Naive thymus-derived CD8-positive, alpha-beta T cell (primary cell): ENCODE measurements at regions not wholly inside any gene's neighbourhood (a gene's known extent, or its start where the extent isn't known, plus 50 kb on each side); places are given as distances from the start of the nearest gene placed in this dataset.
A peak's percentile ranks its signal among the peaks of the same experiment; 100 is the strongest.

Source experiments
- ATAC-seq, 2 donors: fragments of 150-1000 bp; cut with Tn5 transposase in 1 of 2; sonication (Bioruptor Pico), chemical (Tn5 transposase) in 1 of 2; 1 replicate in 1 of 2; 2 replicates in 1 of 2; pipeline ENCODE4 v1.10.0; 2021; ENCODE audit warnings: mild to moderate bottlenecking in 2 of 2, moderate library complexity in 2 of 2
- POLR2A ChIA-PET: fragments of 350-600 bp; sonication (Branson Sonifier 250); formaldehyde crosslinking; loops from one replicate; lab custom pipeline; 2021; ENCODE audit warnings: antibody characterized with exemption; lab: Charles Lee
- DNase-seq, 10 donors: peaks; one replicate each; pipeline versions ENCODE4 v3.0.0 to v3.0.0-alpha.2; 2020 to 2022
- H3K27ac Mint-ChIP-seq, 10 donors: one replicate each; pipeline ENCODE4 v1.8.0; 2020 to 2022; ENCODE audit warnings: mild to moderate bottlenecking in 10 of 10, mixed read lengths in 10 of 10, moderate library complexity in 4 of 10, inconsistent platforms in 1 of 10
- H3K27me3 Mint-ChIP-seq, 5 donors: one replicate each; pipeline ENCODE4 v1.8.0; 2021 to 2022; ENCODE audit warnings: mixed read lengths in 5 of 5
- H3K36me3 Mint-ChIP-seq, 3 donors: one replicate each; pipeline ENCODE4 v1.8.0; 2020 to 2022; ENCODE audit warnings: mixed read lengths in 3 of 3, mild to moderate bottlenecking in 2 of 3, inconsistent platforms in 1 of 3
- H3K4me1 Mint-ChIP-seq, 4 donors: one replicate each; pipeline ENCODE4 v1.8.0; 2021 to 2022; ENCODE audit warnings: mixed read lengths in 4 of 4
- H3K4me3 Mint-ChIP-seq, 10 donors: one replicate each; pipeline ENCODE4 v1.8.0; 2020 to 2022; ENCODE audit warnings: mild to moderate bottlenecking in 10 of 10, mixed read lengths in 10 of 10, moderate library complexity in 6 of 10, inconsistent platforms in 1 of 10
- H3K9me3 Mint-ChIP-seq, 9 donors: one replicate each; pipeline ENCODE4 v1.8.0; 2020 to 2022; ENCODE audit warnings: mixed read lengths in 9 of 9, mild to moderate bottlenecking in 3 of 9, inconsistent platforms in 1 of 9, moderate library complexity in 1 of 9

- no peak for ATAC-seq
- H3K9me3 Mint-ChIP-seq, result peaks cover 5 to 23% (median 12%) of the 10 kb centered on the region in 9 donors
- H3K4me3 Mint-ChIP-seq, result no peak overlapping the region
- no peak overlapping the region for H3K27ac Mint-ChIP-seq
- no peak for DNase-seq
- POLR2A ChIA-PET, result no interaction called here
- peaks cover 44 to 90% (median 65%) of the 10 kb centered on the region in 5 donors for H3K27me3 Mint-ChIP-seq
- H3K36me3 Mint-ChIP-seq, result peaks cover 0 to 11% (median 0%) of the 10 kb centered on the region in 3 donors
- no peaks in the 10 kb centered on the region for H3K4me1 Mint-ChIP-seq
These were observed 136.8 kb upstream of the OTOS start for GRCh38 chr2:240277073-240277806.

GRCh38 chr2:240277807-240278522 lies 137.5 kb upstream of the OTOS start:
- ATAC-seq, result no peak
- Mint-ChIP-seq H3K4me3 (no peak overlapping the region), H3K27me3 (peaks cover 43 to 84% (median 65%) of the 10 kb centered on the region in 5 donors), H3K27ac (no peak overlapping the region), H3K9me3 (peaks cover under 1 to 16% (median 9%) of the 10 kb centered on the region in 9 donors), H3K4me1 (no peaks in the 10 kb centered on the region), H3K36me3 (peaks cover 0 to 3% (median 0%) of the 10 kb centered on the region in 3 donors)
- POLR2A ChIA-PET, result no interaction called here
- DNase-seq, result no peak

- Mint-ChIP-seq H3K4me3 (no peak overlapping the region), H3K4me1 (no peaks in the 10 kb centered on the region), H3K27ac (no peak overlapping the region), H3K9me3 (peaks cover 0 to 15% (median 8%) of the 10 kb centered on the region in 9 donors), H3K36me3 (no peaks in the 10 kb centered on the region), H3K27me3 (peaks cover 44 to 84% (median 61%) of the 10 kb centered on the region in 5 donors)
- DNase-seq, result no peak
- POLR2A ChIA-PET, result no interaction called here
- no peak for ATAC-seq
These were observed 138.2 kb upstream of the OTOS start for GRCh38 chr2:240278661-240279060.

DNA sequence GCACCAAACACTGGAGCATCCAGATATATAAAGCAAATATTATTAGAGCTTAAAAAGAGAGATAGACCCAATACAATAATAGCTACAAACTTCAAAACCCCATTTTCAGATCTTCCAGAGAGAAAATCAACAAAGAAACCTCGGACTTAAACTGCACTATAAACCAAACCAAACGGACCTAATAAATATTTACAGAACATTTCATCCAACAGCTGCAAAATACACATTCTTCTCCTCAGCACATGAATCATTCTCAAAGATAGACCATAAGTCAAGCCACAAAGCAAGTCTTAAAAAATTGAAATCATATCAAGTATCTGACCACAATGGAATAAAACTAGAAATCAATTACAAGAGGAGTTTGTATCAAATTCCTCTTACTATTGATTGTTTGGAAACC lies 140.2 kb upstream of the OTOS start:
- ATAC-seq, result no peak
- no peak overlapping the region for H3K4me3 Mint-ChIP-seq
- peaks cover 31 to 69% (median 44%) of the 10 kb centered on the region in 5 donors for H3K27me3 Mint-ChIP-seq
- no peak for DNase-seq
- no peaks in the 10 kb centered on the region for H3K36me3 Mint-ChIP-seq
- no peaks in the 10 kb centered on the region for H3K4me1 Mint-ChIP-seq
- H3K27ac Mint-ChIP-seq, result no peak overlapping the region
- H3K9me3 Mint-ChIP-seq, result peaks cover 0 to 16% (median 8%) of the 10 kb centered on the region in 9 donors
- POLR2A ChIA-PET, result no interaction called here

DNA sequence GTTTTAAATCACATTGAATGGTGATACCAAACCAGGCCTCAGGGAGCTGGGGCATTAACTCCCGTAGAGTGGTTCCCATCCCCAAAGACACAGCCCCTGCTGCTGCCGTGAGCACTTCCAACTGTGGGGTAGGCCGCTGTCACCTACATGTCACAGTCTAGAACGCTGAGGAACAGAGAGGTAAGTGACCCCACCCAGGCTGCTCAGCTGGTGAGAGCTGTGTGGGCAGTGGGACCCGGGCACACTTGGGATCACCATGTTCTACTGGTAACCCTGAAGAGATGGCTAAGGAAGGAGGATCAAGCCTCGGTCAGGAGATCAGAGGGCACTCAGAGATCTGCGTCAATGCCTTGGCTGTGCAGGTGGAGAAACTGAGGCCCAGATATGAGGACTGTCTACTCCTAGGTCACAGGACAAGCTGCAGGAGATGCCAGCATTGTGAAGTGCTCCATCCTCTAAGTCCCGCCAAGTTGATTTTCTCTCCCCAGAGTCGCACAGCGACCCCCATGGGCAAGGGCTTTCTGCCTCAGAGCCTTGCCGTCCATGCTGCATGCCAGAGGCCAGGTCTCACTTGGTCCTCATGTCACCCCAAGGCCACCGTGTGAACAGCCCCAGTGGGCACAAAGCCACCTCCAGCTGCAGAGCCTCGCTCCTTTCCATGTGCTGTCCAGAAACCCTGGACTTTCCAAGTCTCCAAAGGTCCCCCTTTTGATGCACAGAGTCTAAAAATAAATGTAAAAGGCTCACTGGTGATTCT lies 144.2 kb upstream of the OTOS start:
- POLR2A ChIA-PET, result no interaction called here
- Mint-ChIP-seq H3K4me3 (no peak overlapping the region), H3K4me1 (no peaks in the 10 kb centered on the region), H3K27me3 (peaks cover 13 to 36% (median 15%) of the 10 kb centered on the region in 5 donors), H3K27ac (no peak overlapping the region), H3K9me3 (peaks cover 0 to 16% (median 7%) of the 10 kb centered on the region in 9 donors), H3K36me3 (no peaks in the 10 kb centered on the region)
- DNase-seq, result no peak
- ATAC-seq, result no peak

DNA sequence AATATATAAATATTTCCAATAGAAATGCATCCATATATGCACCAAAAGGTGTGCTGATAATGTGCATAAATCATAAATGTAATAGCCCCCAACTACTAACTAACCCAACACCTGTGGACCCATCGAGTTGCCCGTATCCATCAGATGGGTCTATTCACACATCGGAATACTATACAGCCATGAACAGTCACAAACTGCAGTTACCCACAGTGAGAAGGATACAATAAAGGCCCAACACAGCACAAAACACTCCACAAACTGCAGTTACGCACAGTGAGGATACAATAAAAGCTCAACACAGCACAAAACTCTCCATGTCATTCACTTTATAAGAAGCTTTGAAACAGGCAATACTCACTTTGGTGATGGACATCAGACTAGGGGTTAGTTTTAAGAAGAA lies 145.3 kb upstream of the OTOS start:
- H3K27ac Mint-ChIP-seq, result no peak overlapping the region
- H3K36me3 Mint-ChIP-seq, result no peaks in the 10 kb centered on the region
- H3K27me3 Mint-ChIP-seq, result peaks cover 8 to 26% (median 9%) of the 10 kb centered on the region in 5 donors
- H3K4me3 Mint-ChIP-seq, result no peak overlapping the region
- no peak for DNase-seq
- POLR2A ChIA-PET, result no interaction called here
- ATAC-seq, result no peak
- H3K9me3 Mint-ChIP-seq, result peaks cover 0 to 15% (median 7%) of the 10 kb centered on the region in 9 donors
- no peaks in the 10 kb centered on the region for H3K4me1 Mint-ChIP-seq

DNA sequence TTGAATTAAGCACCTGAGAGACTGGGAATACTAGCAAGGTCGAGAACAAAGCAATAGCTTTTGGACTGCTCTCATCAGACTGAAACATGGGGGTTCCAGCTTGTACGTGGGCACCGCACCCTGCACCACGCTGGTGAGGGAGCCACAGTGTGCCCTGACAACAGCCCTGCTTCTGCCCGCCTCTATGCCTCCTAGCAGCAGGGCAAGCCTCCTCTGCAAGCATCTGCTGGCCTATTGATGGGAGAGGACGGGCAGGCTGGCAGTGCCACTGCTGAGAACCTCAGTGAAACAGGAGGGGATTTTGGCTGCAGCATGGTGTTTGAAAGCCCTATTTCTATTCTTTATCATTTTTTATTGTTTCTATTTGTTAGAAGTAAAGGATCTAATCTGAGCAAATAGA lies 146.1 kb upstream of the OTOS start:
- H3K27ac Mint-ChIP-seq, result peak overlapping the region in 1 of 10 donors; percentile 70
- ATAC-seq, result no peak
- no peaks in the 10 kb centered on the region for H3K36me3 Mint-ChIP-seq
- no peaks in the 10 kb centered on the region for H3K4me1 Mint-ChIP-seq
- POLR2A ChIA-PET, result no interaction called here
- DNase-seq, result no peak
- H3K4me3 Mint-ChIP-seq, result no peak overlapping the region
- H3K9me3 Mint-ChIP-seq, result peaks cover 0 to 10% (median 4%) of the 10 kb centered on the region in 9 donors
- H3K27me3 Mint-ChIP-seq, result peaks cover 3 to 17% (median 5%) of the 10 kb centered on the region in 5 donors

DNA sequence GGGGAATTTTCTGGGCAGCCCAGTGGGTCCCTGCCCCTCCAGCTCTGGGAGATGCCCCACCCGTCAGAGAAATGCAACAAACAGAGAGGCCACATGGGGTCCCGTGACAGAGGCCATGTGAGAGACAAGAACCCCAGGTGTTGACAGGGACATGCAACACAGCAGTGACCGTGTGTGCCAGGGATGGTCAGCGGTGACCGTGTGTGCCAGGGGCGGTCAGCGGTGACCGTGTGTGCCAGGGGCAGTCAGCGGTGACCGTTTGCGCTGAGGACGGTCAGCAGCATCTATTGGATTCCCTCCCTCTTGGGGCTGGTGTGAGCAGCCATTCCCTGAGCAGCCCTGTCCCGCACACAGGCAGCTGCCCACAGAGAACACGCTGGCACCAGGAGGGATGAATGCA lies 146.6 kb upstream of the OTOS start:
- Mint-ChIP-seq H3K36me3 (no peaks in the 10 kb centered on the region), H3K27me3 (peaks cover 3 to 13% (median 5%) of the 10 kb centered on the region in 5 donors), H3K9me3 (peaks cover 0 to 10% (median 4%) of the 10 kb centered on the region in 9 donors), H3K4me3 (no peak overlapping the region), H3K27ac (peak overlapping the region in 1 of 10 donors; percentile 70), H3K4me1 (no peaks in the 10 kb centered on the region)
- ATAC-seq (no peak), DNase-seq (no peak)
- POLR2A ChIA-PET, result no interaction called here

- no peak for ATAC-seq
- H3K9me3 Mint-ChIP-seq, result peaks cover 0 to 10% (median 4%) of the 10 kb centered on the region in 9 donors
- no peak for DNase-seq
These were observed 147.1 kb upstream of the OTOS start for GRCh38 chr2:240287496-240288086.

DNA sequence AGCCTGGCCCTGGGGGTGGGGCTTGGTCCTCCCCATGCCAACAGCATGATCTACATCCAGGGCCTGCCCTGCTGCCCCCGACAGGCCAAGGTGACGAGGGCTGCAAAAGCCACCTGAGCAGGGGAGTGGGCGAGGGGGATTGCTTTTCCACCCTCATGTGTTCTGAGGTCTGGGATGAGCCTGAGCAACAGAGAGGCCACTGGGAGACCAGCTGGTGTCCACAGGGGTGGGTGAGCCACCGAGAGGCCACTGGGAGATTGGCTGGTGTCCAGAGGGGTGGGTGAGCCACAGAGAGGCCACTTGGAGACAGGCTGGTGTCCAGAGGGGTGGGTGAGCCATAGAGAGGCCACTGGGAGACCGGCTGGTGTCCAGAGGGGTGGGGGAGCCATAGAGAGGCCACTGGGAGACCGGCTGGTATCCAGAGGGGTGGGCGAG lies 147.4 kb upstream of the GPC1 start:
- POLR2A ChIA-PET, result no interaction called here
- peaks cover 0 to 8% (median 0%) of the 10 kb centered on the region in 9 donors for H3K9me3 Mint-ChIP-seq
- H3K27me3 Mint-ChIP-seq, result peaks cover 0 to 10% (median under 1%) of the 10 kb centered on the region in 5 donors
- no peak for ATAC-seq
- H3K4me3 Mint-ChIP-seq, result no peak overlapping the region
- H3K36me3 Mint-ChIP-seq, result no peaks in the 10 kb centered on the region
- H3K4me1 Mint-ChIP-seq, result no peaks in the 10 kb centered on the region
- H3K27ac Mint-ChIP-seq, result no peak overlapping the region
- no peak for DNase-seq

More at GRCh38 chr2:240287496-240288086, 147.1 kb upstream of the OTOS start:
- POLR2A ChIA-PET, result no interaction called here
- Mint-ChIP-seq H3K36me3 (no peaks in the 10 kb centered on the region), H3K27ac (no peak overlapping the region), H3K4me3 (no peak overlapping the region), H3K27me3 (peaks cover 3 to 13% (median 5%) of the 10 kb centered on the region in 5 donors), H3K4me1 (no peaks in the 10 kb centered on the region)

GRCh38 chr2:240289701-240290431 lies 145.6 kb upstream of the GPC1 start:
- Mint-ChIP-seq H3K36me3 (no peaks in the 10 kb centered on the region), H3K9me3 (no peaks in the 10 kb centered on the region), H3K27ac (no peak overlapping the region), H3K27me3 (peaks cover 0 to 3% (median 0%) of the 10 kb centered on the region in 5 donors), H3K4me1 (no peaks in the 10 kb centered on the region), H3K4me3 (no peak overlapping the region)
- ATAC-seq (no peak), DNase-seq (no peak)
- POLR2A ChIA-PET, result interaction anchor here (0.8 kb wide), 1 partner anchor 18 kb away, joined by 3 read pairs; no protein-coding TSS in a partner anchor
